K562 (cell line): ENCODE measurements at regions not wholly inside any gene's neighbourhood (a gene's known extent, or its start where the extent isn't known, plus 50 kb on each side); places are given as distances from the start of the nearest gene placed in this dataset.

ENCODE experiments used
- ATAC-seq: fragments of 200-7000 bp; cut with Tn5 transposase; 3 replicates; pipeline ENCODE4 v1.9.1; 2020; ENCODE audit warnings: moderate library complexity
- BruUV-seq: library from RNA; stranded (reverse); fragments of 400-500 nt; replicated peaks from 2 replicates; lab custom pipeline; 2021; lab: Mats Ljungman, UMichigan
- CTCF ChIA-PET: fragments of 300-600 bp; formaldehyde crosslinking; extraction: SDS; loops from one replicate; lab custom pipeline; 2021; ENCODE audit warnings: low intra/inter-chr PET ratio; lab: Yijun Ruan, JAX
- POLR2A ChIA-PET: fragments of 300-600, 350-650 bp; sonication (Branson Sonifier 250); formaldehyde crosslinking; extraction: SDS; loops from one replicate; lab custom pipeline; 2021; ENCODE audit warnings: antibody characterized with exemption, inconsistent platforms; lab: Yijun Ruan, JAX
- DNase-seq, 4 experiments: peaks; one replicate each; pipeline versions ENCODE4 v3.0.0 to v3.0.0-alpha.2; 2011 to 2018; ENCODE audit warnings: low spot score in 3 of 4, mixed read lengths in 3 of 4; ENCODE audit errors: extremely low read depth in 1 of 4
- FAIRE-seq: peaks from 2 replicates; lab custom pipeline; 2011; peaks lifted over from hg19 to GRCh38; lab: Jason Lieb, UNC
- H2AFZ ChIP-seq: 2 replicates; pipeline ENCODE4 v1.6.0; 2011; ENCODE audit warnings: low read depth, low read length, control low read depth, inconsistent platforms
- H3K27ac ChIP-seq: fragments of 200-600 bp; 3 replicates; pipeline ENCODE4 v1.8.0; 2011; ENCODE audit warnings: low read depth, mild to moderate bottlenecking, control low read depth, inconsistent platforms, low read length, moderate library complexity, mixed read lengths; ENCODE audit errors: extremely low read depth
- H3K27me3 ChIP-seq, 2 experiments: fragments of 300-600 bp in 1 of 2; 2 replicates in 1 of 2; 3 replicates in 1 of 2; pipeline versions ENCODE4 v1.6.0 to v1.8.0; 2011; ENCODE audit warnings: inconsistent platforms in 2 of 2, low read length in 2 of 2, mild to moderate bottlenecking in 1 of 2, mixed read lengths in 1 of 2, moderate library complexity in 1 of 2; ENCODE audit not compliant: control insufficient read depth in 2 of 2, insufficient read depth in 2 of 2
- H3K36me3 ChIP-seq: fragments of 300-600 bp; 3 replicates; pipeline ENCODE4 v1.8.0; 2011; ENCODE audit warnings: mild to moderate bottlenecking, low read length, inconsistent platforms; ENCODE audit not compliant: control insufficient read depth, insufficient read depth
- H3K4me1 ChIP-seq, 2 experiments: fragments of 200-600 bp in 1 of 2; replicated peaks in 1 of 2; 2 replicates in 1 of 2; 3 replicates in 1 of 2; pipeline versions ENCODE4 v1.5.1 to v1.8.0; 2011; ENCODE audit warnings: inconsistent platforms in 2 of 2, low read length in 2 of 2, mild to moderate bottlenecking in 1 of 2, mixed read lengths in 1 of 2, moderate library complexity in 1 of 2; ENCODE audit not compliant: control insufficient read depth in 2 of 2, insufficient read depth in 2 of 2
- H3K4me2 ChIP-seq: 2 replicates; pipeline ENCODE4 v1.6.1; 2011; ENCODE audit warnings: low read length, control low read depth, inconsistent platforms, mixed read lengths; ENCODE audit not compliant: insufficient read depth
- H3K4me3 ChIP-seq: fragments of 200-600 bp; sonication (generic), shearing (Covaris generic); 2 replicates; pipeline ENCODE4 v1.5.1; 2016; ENCODE audit warnings: control low read depth, inconsistent platforms
- H3K79me2 ChIP-seq: fragments of 200-600 bp; 3 replicates; pipeline ENCODE4 v1.8.0; 2011; ENCODE audit warnings: low read length, inconsistent platforms; ENCODE audit not compliant: control insufficient read depth, insufficient read depth
- H3K9ac ChIP-seq, 2 experiments: 2 replicates each; pipeline versions ENCODE4 v1.6.0 to v1.6.1; 2011; ENCODE audit warnings: low read depth in 2 of 2, low read length in 2 of 2, control low read depth in 1 of 2, inconsistent platforms in 1 of 2, mild to moderate bottlenecking in 1 of 2, mixed read lengths in 1 of 2; ENCODE audit not compliant: insufficient read depth in 1 of 2
- H3K9me1 ChIP-seq: one replicate; pipeline ENCODE4 v1.6.0; 2011; ENCODE audit warnings: inconsistent platforms, mild to moderate bottlenecking, low read length, moderate library complexity; ENCODE audit not compliant: control insufficient read depth, insufficient read depth
- H3K9me3 ChIP-seq: replicated peaks from 2 replicates; pipeline ENCODE4 v1.5.1; 2011; ENCODE audit warnings: low read depth, low read length, inconsistent platforms; ENCODE audit not compliant: control insufficient read depth, insufficient read depth
- H4K20me1 ChIP-seq: replicated peaks from 2 replicates; pipeline ENCODE4 v1.6.1; 2011; ENCODE audit warnings: low read length, inconsistent platforms, mixed read lengths; ENCODE audit not compliant: control insufficient read depth, insufficient read depth
- CEBPZ ChIP-seq: fragments of 150-350 bp; IDR thresholded peaks from 2 replicates; pipeline ENCODE4 v1.6.1; 2014; ENCODE audit warnings: low read depth, mild to moderate bottlenecking, low read length, borderline replicate concordance
- GTF2F1 ChIP-seq: IDR thresholded peaks from 2 replicates; pipeline ENCODE4 v1.6.1; 2011; ENCODE audit warnings: low read depth, low read length, improper control_type of control experiment
- GTF3C2 ChIP-seq: IDR thresholded peaks from 3 replicates; pipeline ENCODE4 v1.6.1; 2011; ENCODE audit warnings: borderline replicate concordance, mild to moderate bottlenecking, moderate library complexity; ENCODE audit not compliant: insufficient read length; ENCODE audit errors: extremely low read depth
- MYBL2 ChIP-seq, 2 experiments: fragments of 450-650 bp in 1 of 2; sonication (generic) in 1 of 2; formaldehyde crosslinking in 1 of 2; IDR thresholded peaks; 2 replicates each; pipeline versions ENCODE4 v1.6.1 to v1.8.1; 2017 to 2022; ENCODE audit warnings: borderline replicate concordance in 1 of 2, inconsistent platforms in 1 of 2, low read depth in 1 of 2, mild to moderate bottlenecking in 1 of 2, missing genetic modification reagents in 1 of 2, moderate library complexity in 1 of 2
- STAT5B ChIP-seq: fragments of 250-450 bp; sonication (Bioruptor Pico); IDR thresholded peaks from 2 replicates; pipeline ENCODE4 v1.8.0; 2021; ENCODE audit warnings: mild to moderate bottlenecking, inconsistent platforms
- TCF15 ChIP-seq: fragments of 250-450 bp; sonication (Bioruptor Pico); IDR thresholded peaks from 2 replicates; pipeline ENCODE4 v1.8.0; 2022; ENCODE audit warnings: moderate library complexity, mild to moderate bottlenecking, inconsistent platforms
- TFAP4 ChIP-seq: sonication (generic); formaldehyde crosslinking; IDR thresholded peaks from 2 replicates; pipeline ENCODE4 v1.8.0; 2022; ENCODE audit warnings: missing genetic modification reagents, mild to moderate bottlenecking, moderate library complexity, borderline replicate concordance
- ZNF830 ChIP-seq: fragments of 250-450 bp; sonication (Bioruptor Pico); IDR thresholded peaks from 2 replicates; pipeline ENCODE4 v1.5.0; 2021; ENCODE audit warnings: mild to moderate bottlenecking
- WGBS: fragments of 100-300 bp; shearing (Covaris generic); methylation state at CpG from one replicate; pipeline ENCODE4 v1.1.6; 2016; ENCODE audit warnings: low coverage, mixed read lengths; ENCODE audit not compliant: insufficient coverage; ENCODE audit errors: missing lambda C conversion rate; 5-methylcytosine and 5-hydroxymethylcytosine counted together
- in situ Hi-C: fragments of 300-500 bp; cut with MboI; formaldehyde crosslinking; loops from 4 replicates; pipeline ENCODE4 v1.15.0; 2018; ENCODE audit warnings: inconsistent platforms, mixed read lengths
- intact Hi-C: fragments of 100-400 bp; cut with micrococcal nuclease; formaldehyde crosslinking; loops from 2 replicates; pipeline ENCODE4 v1.14.2; 2022
- TF ChIP-seq, protein P1 (sequence below): sonication (generic); formaldehyde crosslinking; IDR thresholded peaks from 2 replicates; pipeline ENCODE4 v1.8.1; 2023; ENCODE audit warnings: mild to moderate bottlenecking, missing genetic modification reagents
- TF ChIP-seq, protein P2 (sequence below): fragments of 450-650 bp; IDR thresholded peaks from 2 replicates; pipeline ENCODE4 v1.6.1; 2018; ENCODE audit warnings: mild to moderate bottlenecking, low read depth; ENCODE audit not compliant: partially characterized antibody

DNA sequence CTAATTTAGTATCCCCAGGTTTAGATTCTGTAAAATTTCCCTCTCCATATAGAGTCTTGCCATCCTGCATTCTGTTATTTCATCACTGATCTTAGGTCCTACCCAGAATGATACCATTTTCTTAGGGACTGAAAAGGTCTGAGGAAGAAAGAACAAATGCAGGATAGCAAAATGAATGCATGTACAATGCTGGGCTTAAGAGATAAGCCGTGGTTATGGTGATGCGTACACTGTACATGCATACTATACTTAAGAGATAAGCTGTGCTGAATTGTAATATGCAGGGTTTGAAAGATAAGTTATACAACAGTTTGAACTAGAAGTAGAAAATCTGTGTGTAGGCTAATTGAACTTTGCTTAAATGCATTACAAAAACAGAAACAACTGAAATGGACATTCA lies 416.2 kb downstream of the C12orf50 start:
- ChIA-PET POLR2A (no interaction called here), CTCF (no interaction called here)
- Histone ChIP-seq H3K27me3 (no peaks in the 10 kb centered on the region), H3K9me3 (no peaks in the 10 kb centered on the region), H3K36me3 (no peaks in the 10 kb centered on the region), H2AFZ (no peak overlapping the region), H3K4me3 (no peak overlapping the region), H3K4me2 (no peak overlapping the region), H3K9ac (no peak overlapping the region), H3K27ac (no peak overlapping the region), H3K9me1 (no peaks in the 10 kb centered on the region), H3K79me2 (no peaks in the 10 kb centered on the region), H4K20me1 (no peaks in the 10 kb centered on the region), H3K4me1 (no peaks in the 10 kb centered on the region)
- in situ Hi-C loops (no loop called here), intact Hi-C loops (no loop called here)
- ATAC-seq (no peak), FAIRE-seq (no peak), DNase-seq (no peak)
- WGBS, result 0% methylated on average over 2 of the region's 2 CpGs
- BruUV-seq, result no TSS peak
- no peak for TF ChIP-seq GTF2F1
- no peak for TF ChIP-seq GTF3C2
- no peak for TF ChIP-seq ZNF830 (CRISPR knock-in tag)
- TF ChIP-seq STAT5B, result no peak
- no peak for TF ChIP-seq MYBL2 (IDR thresholded peaks at IDR 0.05; ENCODE audit: low read depth)
- no peak for TF ChIP-seq MYBL2 (CRISPR knock-in tag; IDR thresholded peaks at IDR 0.05; ENCODE audit: borderline replicate concordance)
- no peak for TF ChIP-seq CEBPZ
- no peak for TF ChIP-seq TCF15 (CRISPR knock-in tag)
- TF ChIP-seq, protein P1, sequence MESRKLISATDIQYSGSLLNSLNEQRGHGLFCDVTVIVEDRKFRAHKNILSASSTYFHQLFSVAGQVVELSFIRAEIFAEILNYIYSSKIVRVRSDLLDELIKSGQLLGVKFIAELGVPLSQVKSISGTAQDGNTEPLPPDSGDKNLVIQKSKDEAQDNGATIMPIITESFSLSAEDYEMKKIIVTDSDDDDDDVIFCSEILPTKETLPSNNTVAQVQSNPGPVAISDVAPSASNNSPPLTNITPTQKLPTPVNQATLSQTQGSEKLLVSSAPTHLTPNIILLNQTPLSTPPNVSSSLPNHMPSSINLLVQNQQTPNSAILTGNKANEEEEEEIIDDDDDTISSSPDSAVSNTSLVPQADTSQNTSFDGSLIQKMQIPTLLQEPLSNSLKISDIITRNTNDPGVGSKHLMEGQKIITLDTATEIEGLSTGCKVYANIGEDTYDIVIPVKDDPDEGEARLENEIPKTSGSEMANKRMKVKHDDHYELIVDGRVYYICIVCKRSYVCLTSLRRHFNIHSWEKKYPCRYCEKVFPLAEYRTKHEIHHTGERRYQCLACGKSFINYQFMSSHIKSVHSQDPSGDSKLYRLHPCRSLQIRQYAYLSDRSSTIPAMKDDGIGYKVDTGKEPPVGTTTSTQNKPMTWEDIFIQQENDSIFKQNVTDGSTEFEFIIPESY (CRISPR knock-in tag), result no peak
- no peak for TF ChIP-seq TFAP4
- TF ChIP-seq, protein P2, sequence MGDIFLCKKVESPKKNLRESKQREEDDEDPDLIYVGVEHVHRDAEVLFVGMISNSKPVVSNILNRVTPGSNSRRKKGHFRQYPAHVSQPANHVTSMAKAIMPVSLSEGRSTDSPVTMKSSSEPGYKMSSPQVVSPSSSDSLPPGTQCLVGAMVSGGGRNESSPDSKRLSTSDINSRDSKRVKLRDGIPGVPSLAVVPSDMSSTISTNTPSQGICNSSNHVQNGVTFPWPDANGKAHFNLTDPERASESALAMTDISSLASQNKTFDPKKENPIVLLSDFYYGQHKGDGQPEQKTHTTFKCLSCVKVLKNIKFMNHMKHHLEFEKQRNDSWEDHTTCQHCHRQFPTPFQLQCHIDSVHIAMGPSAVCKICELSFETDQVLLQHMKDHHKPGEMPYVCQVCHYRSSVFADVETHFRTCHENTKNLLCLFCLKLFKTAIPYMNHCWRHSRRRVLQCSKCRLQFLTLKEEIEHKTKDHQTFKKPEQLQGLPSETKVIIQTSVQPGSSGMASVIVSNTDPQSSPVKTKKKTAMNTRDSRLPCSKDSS, result no peak
